ENCODE measurements at regions not wholly inside any gene's neighbourhood (a gene's known extent, or its start where the extent isn't known, plus 50 kb on each side); places are given as distances from the start of the nearest gene placed in this dataset.

DNA sequence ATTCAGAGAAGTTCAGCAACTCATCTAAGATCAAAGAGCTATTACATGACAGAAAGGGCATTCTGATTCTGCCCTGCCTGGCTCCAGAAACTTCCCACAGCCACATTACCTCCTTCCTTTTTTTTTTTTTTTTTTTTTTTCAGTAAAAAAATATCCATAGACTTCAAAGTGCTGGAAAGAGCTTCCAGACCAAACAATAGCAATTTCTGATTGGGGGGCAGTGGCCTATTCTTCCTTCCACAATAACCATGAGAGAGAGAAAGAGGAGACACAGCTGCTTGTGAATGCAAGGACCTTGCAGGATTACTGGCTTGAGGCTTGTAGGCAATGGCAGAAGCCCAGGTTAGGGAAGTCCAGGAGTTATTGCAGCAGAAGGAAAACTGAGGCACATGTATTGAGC, 151.0 kb upstream of the TOX3 start:
- DNase-seq (ENCODE audit: low read depth in 1 of 2, low spot score in 1 of 2) (no peak), ATAC-seq (no peak), FAIRE-seq (no peak)
- Histone ChIP-seq H3K4me2 (no peak overlapping the region), H3K27ac (no peak overlapping the region), H3K9me3 (no peaks in the 10 kb centered on the region), H3K4me1 (no peaks in the 10 kb centered on the region), H3K4me3 (no peak overlapping the region)
- ChIA-PET CTCF (no interaction called here), POLR2A (no interaction called here)
- no peak for TF ChIP-seq SREBF2 (IDR thresholded peaks at IDR 0.05)
- TF ChIP-seq TP53 (CRISPR knock-in tag; IDR thresholded peaks at IDR 0.05), result no peak
- TF ChIP-seq TFCP2L1 (CRISPR knock-in tag; IDR thresholded peaks at IDR 0.05), result no peak
- TF ChIP-seq RARB (CRISPR knock-in tag; IDR thresholded peaks at IDR 0.05), result no peak
- TF ChIP-seq ATOH8 (CRISPR knock-in tag; IDR thresholded peaks at IDR 0.05; ENCODE audit: low read depth), result no peak
- TF ChIP-seq CHD4 (IDR thresholded peaks at IDR 0.05; ENCODE audit: borderline replicate concordance), result no peak
- TF ChIP-seq RAD21 (conservative IDR thresholded peaks at IDR 0.05 in 1 of 2, IDR thresholded peaks at IDR 0.05 in 1 of 2), result no peak
- TF ChIP-seq POLR2AphosphoS2 (conservative IDR thresholded peaks at IDR 0.05; ENCODE audit: low read length), result no peak
- no peak for TF ChIP-seq RFX5 (IDR thresholded peaks at IDR 0.05)

DNA sequence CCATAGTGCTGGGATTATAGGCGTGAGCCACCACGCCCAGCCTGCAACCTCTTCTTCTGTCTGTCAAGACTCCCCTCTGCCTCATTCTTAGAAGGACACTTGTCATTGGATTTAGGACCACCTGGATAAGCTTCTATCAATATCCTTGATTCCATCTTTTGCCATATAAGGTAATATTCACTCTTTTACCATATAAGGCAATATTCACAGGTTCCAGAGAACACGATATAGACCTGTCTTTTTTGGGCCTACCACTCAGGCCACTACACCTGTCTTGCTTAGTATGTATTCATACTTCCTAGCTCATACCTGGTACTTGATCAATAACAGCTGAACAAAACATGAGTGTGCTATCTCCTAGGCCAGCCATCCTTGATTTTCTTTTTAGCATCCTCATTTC, 149.2 kb upstream of the TOX3 start:
- Histone ChIP-seq H3K4me3 (no peak overlapping the region), H3K9me3 (peaks cover 6% of the 10 kb centered on the region; the same call in 1 of the 3 replicates), H3K27ac (no peak overlapping the region), H3K4me2 (no peak overlapping the region), H3K4me1 (no peaks in the 10 kb centered on the region)
- ChIA-PET CTCF (interaction anchor here (1.0 kb wide), 1 partner anchor 23 kb away, joined by 3 read pairs; no protein-coding TSS in a partner anchor), POLR2A (no interaction called here)
- 25% methylated on average over 3 of the region's 3 CpGs for WGBS (ENCODE audit: missing lambda C conversion rate)
- TF ChIP-seq CBX8 (IDR thresholded peaks at IDR 0.05), result no peak
- no peak for FAIRE-seq
- DNase-seq (ENCODE audit: low read depth in 1 of 2, low spot score in 1 of 2), result no peak
- ATAC-seq, result no peak

DNA sequence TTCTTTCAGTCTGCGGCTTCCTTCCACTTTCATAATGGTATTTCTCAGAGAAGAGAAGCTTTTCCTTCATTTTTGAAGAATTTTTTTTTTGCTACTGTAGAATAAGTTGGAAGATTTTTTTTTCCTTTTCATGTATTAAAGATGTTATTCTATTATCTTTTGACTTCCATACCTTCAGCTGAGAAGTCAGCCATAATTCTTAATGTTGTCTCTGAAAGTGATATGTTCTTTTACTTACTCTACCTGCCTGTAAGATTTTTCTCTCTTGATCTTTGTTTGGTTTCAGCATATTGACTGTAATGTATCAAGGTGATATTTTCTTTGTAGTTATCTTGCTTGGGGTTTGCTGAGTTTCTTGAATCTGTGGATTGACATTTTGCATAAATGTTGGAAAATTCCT, 143.5 kb upstream of the TOX3 start:
- WGBS (ENCODE audit: missing lambda C conversion rate), result 0% methylated on average over 1 of the region's 1 CpG
- Histone ChIP-seq H3K4me1 (no peaks in the 10 kb centered on the region), H3K9me3 (peaks cover 14% of the 10 kb centered on the region; the same call in 1 of the 3 replicates), H3K4me2 (no peak overlapping the region), H3K4me3 (no peak overlapping the region), H3K27ac (no peak overlapping the region)
- DNase-seq (ENCODE audit: low read depth in 1 of 2, low spot score in 1 of 2) (no peak), ATAC-seq (no peak), FAIRE-seq (no peak)
- TF ChIP-seq CBX8 (IDR thresholded peaks at IDR 0.05) (no peak), RFX5 (IDR thresholded peaks at IDR 0.05) (no peak)
- ChIA-PET POLR2A (no interaction called here), CTCF (no interaction called here)

GRCh38 chr16:52680993-52681392, 134.1 kb upstream of the TOX3 start:
- CTCF ChIA-PET, result interaction anchor here (0.9 kb wide), 1 partner anchor 15 kb away, joined by 3 read pairs; no protein-coding TSS in a partner anchor
- POLR2A ChIA-PET, result no interaction called here
- FAIRE-seq, result no peak
- Histone ChIP-seq H3K9me3 (no peaks in the 10 kb centered on the region), H3K4me3 (no peak overlapping the region), H3K4me2 (no peak overlapping the region), H3K27ac (no peak overlapping the region), H3K4me1 (no peaks in the 10 kb centered on the region)
- no peak for DNase-seq (ENCODE audit: low read depth in 1 of 2, low spot score in 1 of 2)
- ATAC-seq, result no peak
- WGBS (ENCODE audit: missing lambda C conversion rate), result 64% methylated on average over 1 of the region's 1 CpG
- TF ChIP-seq ATOH8 (CRISPR knock-in tag; IDR thresholded peaks at IDR 0.05; ENCODE audit: low read depth) (no peak), RFX5 (IDR thresholded peaks at IDR 0.05) (no peak), CHD2 (IDR thresholded peaks at IDR 0.05; ENCODE audit: low read length, partially characterized antibody) (no peak), PHF8 (IDR thresholded peaks at IDR 0.05; ENCODE audit: borderline replicate concordance, low read depth) (no peak), EP300 (IDR thresholded peaks at IDR 0.05) (no peak), RNF2 (IDR thresholded peaks at IDR 0.05; ENCODE audit: borderline replicate concordance, low read depth) (no peak), BHLHE40 (IDR thresholded peaks at IDR 0.05; ENCODE audit: low read depth, low read length) (no peak), HDAC2 (IDR thresholded peaks at IDR 0.05) (no peak), SREBF2 (IDR thresholded peaks at IDR 0.05) (no peak)

DNA sequence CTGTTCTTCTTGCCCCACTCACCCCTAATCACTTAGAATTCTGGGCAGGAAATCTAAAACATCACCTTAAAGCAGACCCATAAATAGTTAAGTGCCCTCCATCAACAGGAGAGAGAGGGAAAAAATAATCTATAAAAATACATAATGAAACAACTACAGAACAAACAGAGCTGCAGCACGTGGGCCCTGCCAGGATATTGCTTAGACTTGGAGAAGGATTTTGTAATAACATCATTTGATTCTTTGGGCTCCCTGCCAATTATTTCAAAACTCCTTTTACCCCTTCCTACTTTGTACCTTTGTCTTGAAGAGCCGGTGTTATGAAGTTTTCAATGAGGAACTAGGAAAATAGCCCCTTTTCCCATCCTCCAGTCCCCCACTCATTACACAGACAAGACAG, 130.6 kb upstream of the TOX3 start:
- H3K4me2 ChIP-seq, result no peak overlapping the region
- FAIRE-seq, result no peak
- ATAC-seq, result no peak
- TF ChIP-seq NPAS2 (CRISPR knock-in tag; IDR thresholded peaks at IDR 0.05; ENCODE audit: borderline replicate concordance), result no peak
- no peak for TF ChIP-seq CTCF (IDR thresholded peaks at IDR 0.05)
- TF ChIP-seq CBX8 (IDR thresholded peaks at IDR 0.05), result no peak
- TF ChIP-seq, protein P1, sequence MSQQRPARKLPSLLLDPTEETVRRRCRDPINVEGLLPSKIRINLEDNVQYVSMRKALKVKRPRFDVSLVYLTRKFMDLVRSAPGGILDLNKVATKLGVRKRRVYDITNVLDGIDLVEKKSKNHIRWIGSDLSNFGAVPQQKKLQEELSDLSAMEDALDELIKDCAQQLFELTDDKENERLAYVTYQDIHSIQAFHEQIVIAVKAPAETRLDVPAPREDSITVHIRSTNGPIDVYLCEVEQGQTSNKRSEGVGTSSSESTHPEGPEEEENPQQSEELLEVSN (IDR thresholded peaks at IDR 0.05; ENCODE audit: borderline replicate concordance, low read depth), result no peak
- DNase-seq (ENCODE audit: low read depth in 1 of 2, low spot score in 1 of 2), result no peak
- ChIA-PET POLR2A (no interaction called here), CTCF (no interaction called here)
- no peaks in the 10 kb centered on the region for H3K4me1 ChIP-seq
- no peaks in the 10 kb centered on the region for H3K9me3 ChIP-seq
- no peak overlapping the region for H3K27ac ChIP-seq
- 5% methylated on average over 2 of the region's 2 CpGs for WGBS (ENCODE audit: missing lambda C conversion rate)
- H3K4me3 ChIP-seq, result no peak overlapping the region

Measured in A549 (cell line).